Endothelial cell (in vitro differentiated cells): ENCODE measurements at regions not wholly inside any gene's neighbourhood (a gene's known extent, or its start where the extent isn't known, plus 50 kb on each side); places are given as distances from the start of the nearest gene placed in this dataset.

Experiments used
- DNase-seq: peaks from one replicate; pipeline ENCODE4 v3.0.0; 2021; ENCODE audit warnings: low spot score
- H3K27ac Mint-ChIP-seq: one replicate; pipeline ENCODE4 v1.8.0; 2021; ENCODE audit warnings: mixed read lengths, inconsistent platforms; ENCODE audit not compliant: unreplicated experiment
- H3K27me3 Mint-ChIP-seq: one replicate; pipeline ENCODE4 v1.8.0; 2021; ENCODE audit warnings: mild to moderate bottlenecking, moderate library complexity, mixed read lengths, inconsistent platforms; ENCODE audit not compliant: unreplicated experiment
- H3K36me3 Mint-ChIP-seq: one replicate; pipeline ENCODE4 v1.8.0; 2021; ENCODE audit warnings: mild to moderate bottlenecking, low read depth, mixed read lengths, inconsistent platforms; ENCODE audit not compliant: unreplicated experiment
- H3K4me1 Mint-ChIP-seq: one replicate; pipeline ENCODE4 v1.8.0; 2021; ENCODE audit warnings: mild to moderate bottlenecking, mixed read lengths, inconsistent platforms; ENCODE audit not compliant: unreplicated experiment
- H3K4me3 Mint-ChIP-seq: one replicate; pipeline ENCODE4 v1.8.0; 2021; ENCODE audit warnings: mild to moderate bottlenecking, mixed read lengths, inconsistent platforms; ENCODE audit not compliant: unreplicated experiment
- H3K9me3 Mint-ChIP-seq: one replicate; pipeline ENCODE4 v1.8.0; 2021; ENCODE audit warnings: mixed read lengths, inconsistent platforms; ENCODE audit not compliant: unreplicated experiment
- TF ChIP-seq, protein P1 (sequence below): fragments of 200-600 bp; sonication (generic); IDR thresholded peaks from one replicate; pipeline ENCODE4 v1.5.0; 2021; ENCODE audit warnings: antibody characterized with exemption; ENCODE audit not compliant: unreplicated experiment

GRCh38 chrY:8064500-8064899 is 1152.9 kb upstream of the AMELY start:
- TF ChIP-seq, protein P1, sequence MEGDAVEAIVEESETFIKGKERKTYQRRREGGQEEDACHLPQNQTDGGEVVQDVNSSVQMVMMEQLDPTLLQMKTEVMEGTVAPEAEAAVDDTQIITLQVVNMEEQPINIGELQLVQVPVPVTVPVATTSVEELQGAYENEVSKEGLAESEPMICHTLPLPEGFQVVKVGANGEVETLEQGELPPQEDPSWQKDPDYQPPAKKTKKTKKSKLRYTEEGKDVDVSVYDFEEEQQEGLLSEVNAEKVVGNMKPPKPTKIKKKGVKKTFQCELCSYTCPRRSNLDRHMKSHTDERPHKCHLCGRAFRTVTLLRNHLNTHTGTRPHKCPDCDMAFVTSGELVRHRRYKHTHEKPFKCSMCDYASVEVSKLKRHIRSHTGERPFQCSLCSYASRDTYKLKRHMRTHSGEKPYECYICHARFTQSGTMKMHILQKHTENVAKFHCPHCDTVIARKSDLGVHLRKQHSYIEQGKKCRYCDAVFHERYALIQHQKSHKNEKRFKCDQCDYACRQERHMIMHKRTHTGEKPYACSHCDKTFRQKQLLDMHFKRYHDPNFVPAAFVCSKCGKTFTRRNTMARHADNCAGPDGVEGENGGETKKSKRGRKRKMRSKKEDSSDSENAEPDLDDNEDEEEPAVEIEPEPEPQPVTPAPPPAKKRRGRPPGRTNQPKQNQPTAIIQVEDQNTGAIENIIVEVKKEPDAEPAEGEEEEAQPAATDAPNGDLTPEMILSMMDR = no peak
- Mint-ChIP-seq H3K4me1 (no peaks in the 10 kb centered on the region), H3K27me3 (no peaks in the 10 kb centered on the region), H3K27ac (no peak overlapping the region), H3K9me3 (no peaks in the 10 kb centered on the region), H3K4me3 (no peak overlapping the region), H3K36me3 (no peaks in the 10 kb centered on the region)
- DNase-seq = no peak

GRCh38 chrY:8063973-8064372 is 1152.4 kb upstream of the AMELY start:
- Mint-ChIP-seq H3K4me3 (no peak overlapping the region), H3K4me1 (no peaks in the 10 kb centered on the region), H3K9me3 (no peaks in the 10 kb centered on the region), H3K27ac (no peak overlapping the region), H3K36me3 (no peaks in the 10 kb centered on the region), H3K27me3 (no peaks in the 10 kb centered on the region)
- DNase-seq = no peak
- TF ChIP-seq, protein P1 = no peak

DNA sequence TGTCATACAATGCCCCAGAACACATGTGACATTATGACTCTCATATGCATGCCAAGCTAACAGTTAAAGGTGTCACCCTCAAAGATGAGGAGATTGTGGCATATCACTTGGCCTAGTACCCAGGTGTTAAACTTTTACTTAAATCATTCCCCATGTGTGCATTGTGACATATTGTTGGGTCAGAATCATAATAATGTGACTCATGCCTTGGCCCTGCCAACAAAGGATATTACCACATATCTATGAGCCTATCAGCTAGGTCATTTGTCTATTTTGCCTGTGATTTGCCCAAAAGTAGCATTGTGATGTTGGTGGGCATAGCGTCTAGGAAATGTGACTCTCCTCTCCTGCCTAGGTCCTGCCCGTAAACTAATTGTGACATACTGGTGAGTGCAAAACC is 1147.1 kb upstream of the AMELY start:
- Mint-ChIP-seq H3K27ac (no peak overlapping the region), H3K4me1 (no peaks in the 10 kb centered on the region), H3K36me3 (no peaks in the 10 kb centered on the region), H3K27me3 (no peaks in the 10 kb centered on the region), H3K9me3 (no peaks in the 10 kb centered on the region), H3K4me3 (no peak overlapping the region)
- DNase-seq = no peak
- TF ChIP-seq, protein P1 = no peak

- Mint-ChIP-seq H3K27me3 (no peaks in the 10 kb centered on the region), H3K27ac (no peak overlapping the region), H3K4me3 (no peak overlapping the region), H3K9me3 (no peaks in the 10 kb centered on the region), H3K4me1 (no peaks in the 10 kb centered on the region), H3K36me3 (no peaks in the 10 kb centered on the region)
- TF ChIP-seq, protein P1 = no peak
- no peak for DNase-seq
These were observed 1139.8 kb upstream of the AMELY start for GRCh38 chrY:8051340-8051739.

- Mint-ChIP-seq H3K27ac (no peak overlapping the region), H3K9me3 (no peaks in the 10 kb centered on the region), H3K36me3 (no peaks in the 10 kb centered on the region), H3K4me1 (no peaks in the 10 kb centered on the region), H3K27me3 (no peaks in the 10 kb centered on the region), H3K4me3 (no peak overlapping the region)
- TF ChIP-seq, protein P1 = no peak
- DNase-seq = no peak
These were observed 1129.7 kb upstream of the AMELY start for GRCh38 chrY:8041238-8041637.
